Dedifferentiated amniotic fluid mesenchymal stem cell (primary cell): ENCODE measurements at regions not wholly inside any gene's neighbourhood (a gene's known extent, or its start where the extent isn't known, plus 50 kb on each side); places are given as distances from the start of the nearest gene placed in this dataset.

ENCODE experiments used
- DNase-seq: peaks from one replicate; pipeline ENCODE4 v3.0.0-alpha.2; 2016; ENCODE audit errors: extremely low spot score

- no peak for DNase-seq
Measured at GRCh38 chr1:168387781-168388760, 107.4 kb downstream of the TBX19 start.

- DNase-seq: no peak
Measured at GRCh38 chr1:168386949-168387586, 106.4 kb downstream of the TBX19 start.

- no peak for DNase-seq
Measured at GRCh38 chr1:168386492-168386891, 105.8 kb downstream of the TBX19 start.

GRCh38 chr1:168381850-168382249, 101.2 kb downstream of the TBX19 start:
- DNase-seq: no peak

GRCh38 chr1:168380945-168381344, 100.3 kb downstream of the TBX19 start:
- DNase-seq: no peak

GRCh38 chr1:168379104-168379860, 98.6 kb downstream of the TBX19 start:
- no peak for DNase-seq

- no peak for DNase-seq
Measured at GRCh38 chr1:168375566-168376300, 95.1 kb downstream of the TBX19 start.

GRCh38 chr1:168374566-168374965, 93.9 kb downstream of the TBX19 start:
- DNase-seq: no peak

- DNase-seq: no peak
Measured at GRCh38 chr1:168373869-168374268, 93.2 kb downstream of the TBX19 start.

GRCh38 chr1:168372861-168373371, 92.2 kb downstream of the TBX19 start:
- no peak for DNase-seq

GRCh38 chr1:168372307-168372706, 91.6 kb downstream of the TBX19 start:
- DNase-seq: no peak

- no peak for DNase-seq
Measured at GRCh38 chr1:168371477-168371876, 90.8 kb downstream of the TBX19 start.

- no peak for DNase-seq
Measured at GRCh38 chr1:168370586-168370985, 89.9 kb downstream of the TBX19 start.

GRCh38 chr1:168369655-168370054, 89.0 kb downstream of the TBX19 start:
- DNase-seq: no peak

GRCh38 chr1:168368131-168368530, 87.5 kb downstream of the TBX19 start:
- no peak for DNase-seq

- no peak for DNase-seq
Measured at GRCh38 chr1:168365719-168366479, 85.2 kb downstream of the TBX19 start.
